BLaER1 (cell line): ENCODE measurements at regions not wholly inside any gene's neighbourhood (a gene's known extent, or its start where the extent isn't known, plus 50 kb on each side); places are given as distances from the start of the nearest gene placed in this dataset.

Source experiments
- H3K27ac ChIP-seq: shearing (Covaris generic); formaldehyde crosslinking; 2 replicates; pipeline ENCODE4 v1.8.1; 2022
- H3K27me3 ChIP-seq: shearing (Covaris generic); formaldehyde crosslinking; 2 replicates; pipeline ENCODE4 v1.8.1; 2022
- H3K36me3 ChIP-seq: shearing (Covaris generic); formaldehyde crosslinking; 2 replicates; pipeline ENCODE4 v1.8.1; 2022
- H3K4me1 ChIP-seq: shearing (Covaris generic); formaldehyde crosslinking; 2 replicates; pipeline ENCODE4 v1.8.1; 2022
- H3K4me2 ChIP-seq: shearing (Covaris generic); formaldehyde crosslinking; 2 replicates; pipeline ENCODE4 v1.8.1; 2022
- H3K4me3 ChIP-seq: shearing (Covaris generic); formaldehyde crosslinking; 2 replicates; pipeline ENCODE4 v1.8.1; 2022
- H3K9ac ChIP-seq: shearing (Covaris generic); formaldehyde crosslinking; 2 replicates; pipeline ENCODE4 v1.8.1; 2022
- H3K9me3 ChIP-seq: shearing (Covaris generic); formaldehyde crosslinking; 2 replicates; pipeline ENCODE4 v1.8.1; 2022
- H4K20me1 ChIP-seq: shearing (Covaris generic); formaldehyde crosslinking; 2 replicates; pipeline ENCODE4 v1.8.1; 2022
- Cebpa-rat ChIP-seq: shearing (Covaris generic); IDR thresholded peaks from 2 replicates; pipeline ENCODE4 v1.8.1; 2022

- Histone ChIP-seq H3K27me3 (no peaks in the 10 kb centered on the region), H3K4me1 (no peaks in the 10 kb centered on the region)
- no peak for TF ChIP-seq Cebpa-rat
Measured at GRCh38 chr13:111913761-111914140, 153.2 kb upstream of the SOX1 start.

GRCh38 chr13:111914241-111915103 is 152.5 kb upstream of the SOX1 start:
- no peaks in the 10 kb centered on the region for H3K27me3 ChIP-seq
- no peaks in the 10 kb centered on the region for H3K36me3 ChIP-seq
- no peaks in the 10 kb centered on the region for H3K4me1 ChIP-seq
- no peak overlapping the region for H3K27ac ChIP-seq
- no peaks in the 10 kb centered on the region for H3K9me3 ChIP-seq
- no peak overlapping the region for H3K4me3 ChIP-seq
- no peak overlapping the region for H3K9ac ChIP-seq
- TF ChIP-seq Cebpa-rat, result no peak
- no peak overlapping the region for H3K4me2 ChIP-seq
- H4K20me1 ChIP-seq, result no peaks in the 10 kb centered on the region

More at GRCh38 chr13:111913761-111914140, 153.2 kb upstream of the SOX1 start:
- Histone ChIP-seq H3K36me3 (no peaks in the 10 kb centered on the region), H3K27ac (no peak overlapping the region), H3K9me3 (no peaks in the 10 kb centered on the region), H4K20me1 (no peaks in the 10 kb centered on the region), H3K4me2 (no peak overlapping the region), H3K4me3 (no peak overlapping the region), H3K9ac (no peak overlapping the region)

- Histone ChIP-seq H3K27me3 (no peaks in the 10 kb centered on the region), H3K27ac (no peak overlapping the region), H3K4me1 (no peaks in the 10 kb centered on the region), H3K4me3 (no peak overlapping the region), H3K9ac (no peak overlapping the region), H3K9me3 (no peaks in the 10 kb centered on the region), H3K36me3 (no peaks in the 10 kb centered on the region), H4K20me1 (no peaks in the 10 kb centered on the region), H3K4me2 (no peak overlapping the region)
- TF ChIP-seq Cebpa-rat, result no peak
Measured at GRCh38 chr13:111915104-111915551, 151.8 kb upstream of the SOX1 start.

GRCh38 chr13:111916201-111916600 is 150.7 kb upstream of the SOX1 start:
- Histone ChIP-seq H3K27me3 (no peaks in the 10 kb centered on the region), H3K4me3 (no peak overlapping the region), H3K4me2 (no peak overlapping the region), H3K36me3 (no peaks in the 10 kb centered on the region), H3K4me1 (no peaks in the 10 kb centered on the region), H3K9ac (no peak overlapping the region), H4K20me1 (no peaks in the 10 kb centered on the region), H3K27ac (no peak overlapping the region), H3K9me3 (no peaks in the 10 kb centered on the region)
- no peak for TF ChIP-seq Cebpa-rat

DNA sequence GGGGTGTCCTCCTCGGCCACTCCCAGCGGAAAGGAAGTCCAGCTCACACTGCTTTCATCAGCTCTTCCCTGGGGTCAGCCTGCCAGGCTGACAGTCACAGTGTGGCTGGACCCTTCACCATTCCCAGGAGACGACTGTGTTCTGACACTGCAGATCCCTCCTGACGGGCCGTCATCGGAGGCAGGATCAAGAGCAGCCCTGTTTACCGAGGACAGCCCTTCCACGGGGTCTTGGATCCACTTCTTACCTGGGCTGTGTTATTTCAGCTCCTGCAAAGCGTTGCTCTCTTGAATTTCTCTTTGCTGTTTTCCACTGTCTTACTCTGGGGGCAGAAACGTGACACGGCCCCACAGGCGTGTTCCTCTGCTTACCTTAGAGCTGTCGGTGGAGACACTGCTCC is 149.9 kb upstream of the SOX1 start:
- H3K4me1 ChIP-seq, result no peaks in the 10 kb centered on the region
- no peaks in the 10 kb centered on the region for H3K36me3 ChIP-seq
- H3K9me3 ChIP-seq, result no peaks in the 10 kb centered on the region
- no peaks in the 10 kb centered on the region for H4K20me1 ChIP-seq
- H3K27me3 ChIP-seq, result no peaks in the 10 kb centered on the region
- H3K9ac ChIP-seq, result no peak overlapping the region
- H3K27ac ChIP-seq, result no peak overlapping the region
- no peak for TF ChIP-seq Cebpa-rat
- H3K4me2 ChIP-seq, result no peak overlapping the region
- H3K4me3 ChIP-seq, result no peak overlapping the region

- TF ChIP-seq Cebpa-rat, result no peak
- H3K4me3 ChIP-seq, result no peak overlapping the region
- H4K20me1 ChIP-seq, result no peaks in the 10 kb centered on the region
- H3K27ac ChIP-seq, result no peak overlapping the region
- no peaks in the 10 kb centered on the region for H3K36me3 ChIP-seq
- no peaks in the 10 kb centered on the region for H3K4me1 ChIP-seq
- H3K9ac ChIP-seq, result no peak overlapping the region
- H3K4me2 ChIP-seq, result no peak overlapping the region
- H3K27me3 ChIP-seq, result no peaks in the 10 kb centered on the region
- H3K9me3 ChIP-seq, result no peaks in the 10 kb centered on the region
Measured at GRCh38 chr13:111917901-111918300, 149.0 kb upstream of the SOX1 start.

- H3K27ac ChIP-seq, result no peak overlapping the region
- H3K9me3 ChIP-seq, result no peaks in the 10 kb centered on the region
- H3K4me2 ChIP-seq, result no peak overlapping the region
- TF ChIP-seq Cebpa-rat, result no peak
- no peaks in the 10 kb centered on the region for H3K27me3 ChIP-seq
- H3K4me1 ChIP-seq, result no peaks in the 10 kb centered on the region
- H4K20me1 ChIP-seq, result no peaks in the 10 kb centered on the region
- no peaks in the 10 kb centered on the region for H3K36me3 ChIP-seq
- no peak overlapping the region for H3K4me3 ChIP-seq
- H3K9ac ChIP-seq, result no peak overlapping the region
Measured at GRCh38 chr13:111919286-111919685, 147.7 kb upstream of the SOX1 start.

- Histone ChIP-seq H3K27me3 (no peaks in the 10 kb centered on the region), H3K4me1 (no peaks in the 10 kb centered on the region), H3K9ac (no peak overlapping the region), H4K20me1 (no peaks in the 10 kb centered on the region), H3K27ac (no peak overlapping the region), H3K36me3 (no peaks in the 10 kb centered on the region), H3K9me3 (no peaks in the 10 kb centered on the region), H3K4me2 (no peak overlapping the region), H3K4me3 (no peak overlapping the region)
- TF ChIP-seq Cebpa-rat, result no peak
Measured at GRCh38 chr13:111919849-111920248, 147.1 kb upstream of the SOX1 start.

GRCh38 chr13:111920306-111920931 is 146.5 kb upstream of the SOX1 start:
- Histone ChIP-seq H3K4me3 (no peak overlapping the region), H3K4me2 (no peak overlapping the region), H3K27me3 (no peaks in the 10 kb centered on the region), H3K36me3 (no peaks in the 10 kb centered on the region), H3K9ac (no peak overlapping the region), H3K4me1 (no peaks in the 10 kb centered on the region), H4K20me1 (no peaks in the 10 kb centered on the region), H3K27ac (no peak overlapping the region), H3K9me3 (no peaks in the 10 kb centered on the region)
- TF ChIP-seq Cebpa-rat, result no peak

- Histone ChIP-seq H3K4me1 (no peaks in the 10 kb centered on the region), H3K9me3 (no peaks in the 10 kb centered on the region), H3K27ac (no peak overlapping the region), H3K9ac (no peak overlapping the region), H4K20me1 (no peaks in the 10 kb centered on the region), H3K36me3 (no peaks in the 10 kb centered on the region), H3K4me3 (no peak overlapping the region), H3K27me3 (no peaks in the 10 kb centered on the region), H3K4me2 (no peak overlapping the region)
- no peak for TF ChIP-seq Cebpa-rat
Measured at GRCh38 chr13:111920932-111921705, 145.8 kb upstream of the SOX1 start.
